ENCODE measurements at regions not wholly inside any gene's neighbourhood (a gene's known extent, or its start where the extent isn't known, plus 50 kb on each side); places are given as distances from the start of the nearest gene placed in this dataset.
A peak's percentile ranks its signal among the peaks of the same experiment; 100 is the strongest.

DNA sequence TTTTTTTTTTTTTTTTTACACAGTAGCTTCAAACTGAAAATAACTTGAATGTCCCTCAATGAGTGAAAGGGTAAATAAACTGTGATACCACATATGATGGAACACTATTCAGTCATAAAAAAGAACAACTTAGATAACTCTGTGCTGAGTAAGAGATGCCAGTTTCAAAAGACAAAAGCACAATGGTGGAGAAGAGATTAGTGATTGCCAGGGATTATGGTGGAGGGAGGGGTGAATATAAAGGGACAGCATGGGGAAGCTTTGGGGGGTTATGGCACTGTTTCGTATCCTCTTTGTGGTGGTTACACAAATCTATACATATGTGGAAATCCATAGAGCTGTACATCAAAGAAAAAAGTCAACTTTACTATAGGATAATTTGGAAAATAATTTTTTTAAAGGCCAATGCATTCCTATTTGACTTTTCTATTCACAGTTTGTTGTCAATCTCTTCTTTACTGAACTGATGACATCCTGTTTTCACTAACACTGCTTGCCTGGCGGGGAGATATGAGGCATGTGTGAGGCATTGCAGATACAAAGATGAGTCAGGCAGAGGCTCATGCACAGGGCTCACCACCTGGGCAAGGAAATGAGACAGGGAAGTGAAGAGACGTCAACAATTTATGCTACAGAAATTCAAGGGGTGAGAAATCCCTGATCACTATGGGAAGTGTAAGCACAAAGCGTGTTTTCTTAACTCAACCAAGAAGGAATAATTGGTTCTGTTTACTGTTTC is 302.7 kb downstream of the DUSP10 start:
- no peak for DNase-seq

DNA sequence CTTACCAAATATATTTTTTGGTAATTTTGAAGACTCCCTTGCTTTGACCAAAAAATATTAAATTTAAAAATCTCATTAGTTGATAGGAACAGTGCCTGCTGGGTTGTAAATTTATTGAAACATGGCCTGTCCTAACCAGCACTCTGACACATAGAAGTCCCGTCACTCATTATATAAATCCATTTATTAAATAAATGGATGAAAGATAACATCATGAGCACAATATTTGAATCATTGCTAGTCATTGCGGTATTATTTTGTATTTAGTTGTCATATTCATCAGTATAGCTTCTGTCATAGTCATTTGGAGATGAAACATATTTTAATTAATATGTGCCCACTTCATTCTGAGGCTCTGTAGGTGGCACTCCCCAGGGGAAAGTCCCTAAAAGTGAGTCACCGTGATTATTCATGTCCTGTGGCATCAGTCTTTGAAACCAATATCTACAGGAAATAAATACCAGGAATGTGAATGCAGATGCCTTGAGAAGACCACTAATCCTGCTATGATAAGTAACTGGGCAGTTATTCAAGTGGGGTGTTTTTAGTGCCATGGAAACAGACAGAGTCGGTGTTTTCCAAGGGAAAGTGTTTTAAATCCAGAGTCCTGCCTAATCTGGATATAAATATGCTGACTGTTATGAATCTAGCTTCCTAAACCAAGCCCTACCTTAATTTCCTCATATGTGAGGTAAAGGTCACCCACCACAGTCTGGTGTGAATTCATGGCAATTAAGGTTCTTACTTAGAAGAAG is 302.0 kb downstream of the DUSP10 start:
- DNase-seq = no peak

DNA sequence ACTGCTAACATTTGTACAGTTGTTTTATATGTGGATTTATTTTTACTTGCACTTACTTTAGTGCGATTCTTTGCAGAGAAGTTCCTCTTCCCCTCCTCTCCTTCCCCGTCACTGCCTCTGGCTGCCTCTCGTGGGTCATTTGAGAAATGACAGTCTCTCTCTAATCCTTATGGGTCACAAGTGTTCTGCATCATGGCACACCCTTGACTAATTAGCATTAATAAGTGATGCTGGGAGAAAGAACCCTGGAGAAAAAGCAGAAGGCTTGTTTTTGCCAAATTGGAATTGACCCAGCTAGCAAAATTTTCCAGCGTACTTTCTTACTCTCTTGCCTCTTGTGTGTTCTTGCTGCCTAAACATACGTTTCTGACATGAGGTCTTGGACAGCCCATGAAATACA is 301.2 kb downstream of the DUSP10 start:
- no peak for DNase-seq

DNA sequence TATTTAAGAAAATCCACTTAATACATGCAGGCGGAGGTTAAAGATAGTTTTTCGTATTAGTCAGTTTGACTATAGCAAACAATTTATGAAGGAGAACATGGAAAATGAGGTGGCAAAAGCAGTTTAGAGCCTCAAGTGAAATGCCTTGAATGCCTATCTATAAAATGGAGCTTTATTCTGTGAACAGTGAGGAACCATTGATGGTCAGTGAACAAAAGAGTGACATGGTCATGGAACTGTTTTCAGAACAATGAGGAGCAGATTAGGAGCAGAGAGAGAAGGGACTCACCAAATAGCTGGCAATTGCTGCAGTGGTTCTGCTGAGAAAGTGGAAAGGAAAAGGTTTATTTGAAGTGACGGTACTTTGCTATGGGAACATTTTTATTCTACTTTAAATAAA is 299.8 kb downstream of the DUSP10 start:
- DNase-seq = no peak

DNA sequence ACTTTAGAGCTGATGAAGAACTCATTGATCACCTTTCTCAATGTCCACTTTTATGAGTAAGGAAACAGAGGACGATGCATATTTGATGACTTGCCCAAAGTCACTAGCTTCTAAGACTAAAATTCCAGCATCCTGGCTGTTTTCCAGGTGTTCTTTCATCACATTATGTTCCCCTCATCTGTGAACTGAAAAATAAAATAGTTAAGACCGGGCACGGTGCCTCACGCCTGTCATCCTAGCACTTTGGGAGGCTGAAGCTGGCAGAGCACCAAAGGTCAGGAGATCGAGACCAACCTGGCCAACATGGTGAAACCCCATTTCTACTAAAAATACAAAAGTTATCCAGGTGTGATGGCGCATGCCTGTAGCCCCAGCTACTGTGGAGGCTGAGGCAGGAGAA is 297.5 kb downstream of the DUSP10 start:
- DNase-seq = no peak

DNA sequence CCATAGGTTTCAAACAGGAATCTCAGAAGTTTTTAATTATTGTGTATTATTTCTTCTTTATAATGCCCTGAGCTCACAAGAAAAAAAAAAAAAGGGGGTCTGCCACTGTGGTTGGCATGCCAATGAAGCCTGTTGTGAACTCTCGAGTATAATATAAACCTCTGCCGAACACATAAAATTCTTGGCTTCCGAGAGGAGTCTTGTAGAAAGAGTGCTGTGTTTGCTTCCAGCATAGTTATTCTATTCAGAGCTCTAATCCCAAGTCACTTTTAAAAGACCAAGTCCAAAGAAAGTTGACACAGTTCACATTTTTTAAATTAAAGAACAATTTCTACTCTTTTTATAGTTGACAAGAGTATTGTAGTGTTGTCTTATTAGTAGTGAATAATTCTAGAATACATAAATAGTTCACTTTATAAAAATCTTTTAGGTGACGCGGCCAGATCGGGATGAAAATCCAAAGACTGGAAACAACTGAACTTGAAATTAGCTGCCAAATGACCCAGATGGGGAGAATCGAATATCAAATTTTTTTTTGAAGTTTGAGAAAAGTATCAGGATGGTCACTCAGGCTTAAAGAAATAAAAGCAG is 293.2 kb downstream of the DUSP10 start:
- DNase-seq = no peak

DNA sequence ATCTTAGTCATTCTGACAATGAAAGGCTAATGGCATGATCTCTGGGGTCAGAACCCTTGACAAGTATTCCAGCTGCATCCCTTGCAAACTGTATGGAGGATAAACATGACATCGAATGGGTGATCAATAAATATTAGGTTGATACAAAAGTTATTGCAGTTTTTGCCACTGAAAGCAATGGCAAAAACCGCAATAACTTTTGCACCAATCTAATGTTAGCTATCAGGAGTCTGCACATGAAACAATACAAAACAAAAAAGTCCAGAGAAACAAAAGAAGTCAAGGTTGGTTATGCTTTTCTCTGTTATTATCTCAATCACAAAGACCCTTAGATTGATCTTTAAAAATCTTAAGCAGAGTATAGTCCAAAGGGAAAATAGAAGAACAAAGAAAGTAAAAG is 292.7 kb downstream of the DUSP10 start:
- no peak for DNase-seq

DNA sequence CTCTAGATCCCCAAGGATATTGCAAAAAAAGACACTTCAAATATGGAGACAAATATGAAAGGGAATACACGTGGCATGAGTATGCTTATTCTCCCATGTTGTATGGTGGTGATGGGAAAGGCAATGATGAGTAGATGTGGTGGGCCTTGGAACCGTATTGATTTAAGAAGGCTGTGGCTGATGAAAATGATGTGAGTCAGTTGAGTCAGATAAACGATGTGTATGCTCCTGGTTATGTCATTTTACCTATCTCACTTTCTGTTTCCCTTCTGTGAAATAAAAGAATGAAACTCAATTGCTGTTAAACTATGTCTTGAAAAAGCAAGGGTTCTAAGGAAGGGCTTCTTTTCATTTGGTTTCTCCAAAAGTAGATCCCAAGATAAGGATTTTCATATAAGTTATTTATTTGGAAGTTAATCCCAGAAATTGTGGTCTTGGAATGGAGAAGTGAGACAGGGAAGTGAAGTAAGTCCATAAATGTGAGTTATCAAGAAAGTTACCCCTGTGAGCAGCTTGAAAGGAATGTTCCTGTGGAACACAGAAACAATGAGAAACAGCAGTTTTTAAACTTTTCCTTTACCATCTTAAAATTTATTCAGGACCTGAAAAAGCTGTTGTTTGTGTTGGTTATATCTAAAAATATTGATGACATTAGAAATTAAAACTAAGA is 292.0 kb downstream of the DUSP10 start:
- no peak for DNase-seq

DNA sequence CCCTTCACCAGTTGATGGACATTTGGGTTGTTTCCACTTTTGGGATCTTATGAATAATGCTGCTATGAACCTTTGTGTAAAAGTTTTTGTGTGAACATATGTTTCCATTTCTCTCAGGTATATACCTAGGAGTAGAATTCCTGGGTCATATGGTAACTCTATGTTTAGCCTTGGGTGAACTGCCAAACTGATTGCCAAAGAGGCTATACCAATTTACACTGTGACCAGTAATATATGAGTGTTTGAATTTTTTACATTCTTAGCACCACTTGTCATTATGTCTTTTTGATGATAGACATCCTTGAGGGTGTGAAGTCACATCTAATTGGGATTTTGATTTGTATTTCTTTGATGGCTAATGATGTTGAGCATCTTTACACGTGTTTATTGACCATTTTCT is 290.1 kb downstream of the DUSP10 start:
- no peak for DNase-seq

DNA sequence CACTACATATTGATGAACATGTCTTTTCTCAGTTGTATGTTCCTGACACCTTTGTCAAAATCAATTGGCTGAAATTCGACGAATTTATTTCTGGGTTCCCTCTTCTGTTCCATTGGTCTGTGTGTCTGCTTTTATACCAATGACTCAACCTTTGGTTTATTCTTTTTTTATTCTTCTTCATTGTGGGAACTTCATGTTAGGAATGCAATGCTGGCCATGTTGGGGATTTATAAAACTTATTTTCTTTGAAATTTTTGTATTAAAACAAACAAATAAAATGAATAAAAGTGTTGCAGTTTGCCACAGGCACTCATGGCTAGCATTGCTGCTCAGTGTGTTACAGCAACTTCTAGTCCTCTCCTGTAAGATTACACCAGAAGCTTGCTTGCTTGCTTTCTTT is 287.8 kb downstream of the DUSP10 start:
- no peak for DNase-seq

DNA sequence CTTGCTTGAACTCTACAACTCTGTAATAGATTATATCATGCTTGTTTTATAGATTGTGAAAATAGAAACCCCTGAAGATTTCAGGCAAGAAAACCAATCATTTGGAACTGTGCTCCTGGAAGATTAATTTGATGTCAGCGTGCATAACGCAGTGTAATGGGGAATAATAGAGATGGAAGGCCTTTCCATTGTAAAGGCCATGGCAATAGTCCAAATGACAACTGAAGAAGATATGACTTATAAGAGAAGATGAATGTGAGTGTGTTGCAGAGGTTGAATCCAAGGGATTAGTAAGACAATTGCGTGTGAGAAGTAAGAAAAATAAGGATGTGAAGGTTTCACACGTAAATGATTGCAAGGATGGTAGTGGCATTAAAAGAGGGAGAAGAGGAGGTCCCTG is 285.0 kb downstream of the DUSP10 start:
- DNase-seq = no peak

DNA sequence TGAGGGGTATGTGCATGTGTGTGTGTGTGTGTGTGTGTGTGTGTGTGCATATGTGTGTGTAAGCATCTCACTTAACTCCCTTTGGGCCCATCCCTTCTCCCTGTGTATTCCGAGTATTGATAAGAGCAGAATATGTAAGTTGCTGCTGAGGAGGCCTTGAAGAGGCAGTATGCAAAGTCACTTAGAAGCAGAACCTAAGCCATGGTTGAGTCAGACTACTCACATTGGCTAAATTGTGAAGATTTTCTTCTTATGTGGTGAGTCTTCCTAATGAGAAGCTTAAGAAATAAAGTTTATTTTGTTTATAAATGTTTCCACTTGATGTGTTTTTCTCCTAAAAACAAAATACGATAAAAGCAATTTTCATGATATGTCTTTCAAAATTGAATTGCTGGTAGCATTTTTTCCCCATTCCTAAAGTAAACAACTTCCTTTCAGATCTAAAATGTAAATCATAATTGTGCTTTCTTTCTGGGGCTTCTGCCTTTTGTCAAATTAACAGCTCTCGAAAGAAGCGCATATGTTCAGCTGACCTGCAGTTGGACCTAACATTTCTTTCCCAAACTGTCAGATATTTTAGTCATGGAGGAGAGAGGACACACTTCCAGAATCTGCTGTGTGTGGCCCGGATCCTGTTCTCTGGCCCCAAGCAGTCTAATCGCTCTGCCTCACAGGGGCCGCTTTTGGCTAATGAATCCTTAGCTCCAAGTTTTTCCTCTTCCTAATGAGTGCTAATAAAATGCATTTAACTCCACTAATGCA is 284.0 kb downstream of the DUSP10 start:
- DNase-seq = no peak

DNA sequence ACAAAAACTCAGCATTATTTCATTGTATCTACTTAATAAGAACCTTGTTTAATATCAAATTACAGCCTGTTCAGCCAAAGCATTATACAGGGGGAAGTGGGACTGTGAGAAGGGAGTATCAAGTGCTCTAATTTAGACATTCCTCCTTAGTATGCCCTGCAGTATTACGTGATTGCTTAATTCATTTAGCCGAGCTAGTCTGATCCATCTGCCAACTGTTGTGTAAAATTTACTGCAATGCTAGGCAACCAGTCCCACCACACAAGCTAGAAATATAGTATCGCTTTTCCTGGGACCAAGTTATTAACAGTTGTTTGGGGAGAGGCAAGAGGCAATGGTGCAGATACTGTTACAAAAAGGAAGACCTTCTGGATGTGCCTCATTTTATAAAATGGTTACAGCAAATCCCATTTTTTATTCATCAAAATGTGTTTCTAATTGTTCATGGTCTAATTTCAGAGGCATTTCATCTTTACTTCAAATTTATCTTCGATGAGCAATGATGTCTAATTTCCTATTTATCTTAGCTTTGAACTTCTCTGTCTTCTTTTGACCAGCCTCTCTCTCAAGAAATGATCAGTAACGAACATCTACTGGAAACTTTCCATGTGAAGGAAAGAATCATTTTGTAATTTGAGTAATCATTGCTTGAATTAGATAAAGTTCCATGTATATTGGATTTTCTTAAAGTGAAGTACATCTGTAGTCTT is 283.3 kb downstream of the DUSP10 start:
- no peak for DNase-seq

DNA sequence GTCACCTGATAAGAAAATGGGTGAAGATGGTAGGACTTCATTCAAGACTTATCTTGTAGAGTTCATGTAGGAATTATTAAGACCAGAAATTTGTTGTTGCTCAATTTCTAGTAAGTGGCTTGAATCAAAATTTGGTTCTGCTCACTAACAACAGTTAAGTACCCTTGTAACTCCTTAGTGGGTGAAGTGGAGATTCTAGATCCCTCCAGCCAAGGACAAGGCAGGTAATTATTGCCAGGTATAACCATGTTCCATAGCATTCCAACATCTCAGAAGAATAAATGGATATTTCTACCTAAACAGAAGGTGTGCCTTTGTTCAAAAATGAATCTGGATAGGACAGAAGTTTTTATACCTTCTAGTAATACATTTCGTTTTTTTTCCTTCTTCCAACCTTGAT is 282.3 kb downstream of the DUSP10 start:
- DNase-seq = no peak

DNA sequence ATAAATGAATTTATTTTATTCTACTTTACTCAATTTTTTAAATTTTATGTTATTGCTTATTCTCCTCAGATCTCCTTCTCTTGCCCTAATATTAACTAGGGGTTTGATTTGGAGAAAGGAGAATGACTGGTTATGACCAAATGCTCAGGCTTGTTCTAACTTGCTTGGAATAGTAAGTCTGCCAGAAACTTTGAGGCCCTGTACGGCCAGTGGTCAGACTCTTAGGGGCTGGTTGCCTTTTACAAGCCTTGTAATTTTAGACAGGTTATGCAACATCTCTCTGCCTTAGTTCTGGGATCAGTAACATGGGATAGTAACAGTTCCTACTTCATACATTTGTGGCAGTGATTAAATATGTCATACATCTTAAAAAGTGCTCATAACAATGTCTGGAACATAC is 279.5 kb downstream of the DUSP10 start:
- no peak for DNase-seq

DNA sequence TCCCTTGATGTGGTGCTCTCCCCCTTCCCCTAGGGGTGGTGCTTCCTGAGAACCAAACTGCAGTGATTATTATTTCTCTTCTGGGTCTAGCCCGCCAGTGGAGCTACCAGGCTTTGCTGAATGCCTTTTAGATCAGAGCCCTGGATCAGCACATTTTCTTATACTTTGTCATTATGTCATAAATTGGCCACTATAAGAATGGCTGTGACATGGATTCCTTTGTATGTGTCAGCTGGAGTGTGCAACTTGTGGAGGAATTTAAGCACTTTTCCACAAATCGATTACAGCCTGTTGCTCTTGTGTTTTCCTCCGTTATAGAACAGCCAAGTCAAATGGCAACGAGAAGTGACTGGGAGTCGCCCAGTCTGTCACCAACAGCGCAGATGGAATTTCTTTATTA is 273.3 kb downstream of the DUSP10 start:
- no peak for DNase-seq

DNA sequence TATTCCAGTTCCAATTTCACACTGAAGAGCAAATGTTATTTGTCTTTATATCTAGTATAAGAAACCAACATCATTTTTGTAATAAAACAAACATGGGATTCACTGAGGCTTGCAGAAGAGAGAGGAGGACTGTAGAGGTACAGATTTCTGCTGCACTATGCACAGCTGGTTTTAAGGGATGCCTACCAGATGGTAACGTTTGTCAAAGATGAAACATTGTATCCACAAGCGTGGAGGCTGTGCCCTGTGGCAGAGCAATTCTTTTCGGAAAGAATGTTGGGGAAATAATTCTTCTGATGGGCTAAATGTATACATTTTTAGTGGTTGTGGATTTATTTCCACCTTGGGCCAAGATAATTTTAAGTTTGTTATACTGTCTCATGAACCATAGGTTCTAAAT is 272.4 kb downstream of the DUSP10 start:
- DNase-seq = no peak

DNA sequence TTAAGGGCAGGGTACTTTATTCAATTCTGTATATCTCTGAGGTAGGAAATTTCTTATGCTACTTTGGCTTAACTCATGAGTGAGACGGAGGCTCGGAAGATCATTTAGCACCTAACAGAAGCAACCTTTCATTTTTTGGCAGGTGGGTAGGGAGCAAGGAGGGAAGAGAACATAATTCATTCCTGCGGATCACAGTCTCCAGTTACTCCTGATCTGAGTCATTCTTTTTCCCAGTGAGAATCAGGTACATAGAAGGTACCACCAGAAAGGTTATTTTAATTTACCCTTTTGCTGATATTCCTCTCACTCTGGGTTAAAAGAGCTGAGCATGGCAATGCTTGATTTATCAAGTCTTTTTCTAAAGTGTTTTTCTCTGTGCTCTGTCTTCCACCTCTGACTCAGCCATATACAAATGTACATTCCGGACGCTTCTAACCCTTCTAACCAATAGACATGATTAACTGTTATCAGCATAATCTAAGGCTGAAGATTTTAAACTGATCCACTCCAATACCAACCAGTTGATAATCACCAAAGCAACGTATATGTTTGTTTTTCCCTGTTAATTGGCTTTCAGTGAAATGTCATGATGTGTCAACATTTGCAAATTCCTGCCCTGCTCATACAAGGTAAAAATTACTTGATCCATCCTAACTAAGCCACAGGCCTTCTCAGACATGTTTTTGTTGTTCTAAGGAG is 271.7 kb downstream of the DUSP10 start:
- no peak for DNase-seq

DNA sequence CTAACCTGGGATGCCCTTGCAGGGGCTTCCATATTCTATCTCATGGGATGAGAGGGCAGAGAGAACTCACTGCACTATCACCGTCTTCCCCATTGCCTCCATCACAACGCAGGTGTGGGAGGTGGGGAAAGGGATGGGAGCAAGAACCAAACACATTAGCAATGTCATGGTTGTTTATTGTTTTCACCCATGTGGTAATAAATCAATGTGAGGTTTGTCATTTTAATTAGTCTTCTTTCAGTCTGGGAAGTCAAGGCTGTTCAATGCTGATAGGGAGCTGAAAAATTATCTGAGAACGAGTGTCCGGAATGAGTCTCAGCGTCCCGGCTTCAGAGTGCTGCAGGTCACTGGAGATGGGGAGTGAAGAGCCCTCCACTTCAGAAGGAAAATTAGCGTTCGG is 268.5 kb downstream of the DUSP10 start:
- no peak for DNase-seq

DNA sequence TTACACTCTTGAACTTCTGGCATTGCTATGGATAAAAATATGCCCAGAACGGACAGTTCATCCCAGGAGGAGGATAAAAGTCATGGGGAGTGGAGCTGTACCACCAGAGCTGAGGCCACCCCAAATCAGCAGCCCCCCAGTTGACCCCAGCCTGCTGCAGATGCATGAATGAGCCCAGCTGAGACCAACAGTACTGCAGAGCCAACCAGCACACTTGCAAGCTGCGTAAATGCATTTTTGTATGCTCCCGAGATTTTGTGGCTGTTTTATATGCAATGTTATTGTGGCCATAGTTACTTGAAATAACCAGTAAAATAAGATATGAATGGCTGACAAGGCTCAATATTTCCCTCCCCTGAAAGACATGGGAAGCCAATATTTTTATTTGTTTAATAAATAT is 264.6 kb downstream of the DUSP10 start:
- no peak for DNase-seq

DNA sequence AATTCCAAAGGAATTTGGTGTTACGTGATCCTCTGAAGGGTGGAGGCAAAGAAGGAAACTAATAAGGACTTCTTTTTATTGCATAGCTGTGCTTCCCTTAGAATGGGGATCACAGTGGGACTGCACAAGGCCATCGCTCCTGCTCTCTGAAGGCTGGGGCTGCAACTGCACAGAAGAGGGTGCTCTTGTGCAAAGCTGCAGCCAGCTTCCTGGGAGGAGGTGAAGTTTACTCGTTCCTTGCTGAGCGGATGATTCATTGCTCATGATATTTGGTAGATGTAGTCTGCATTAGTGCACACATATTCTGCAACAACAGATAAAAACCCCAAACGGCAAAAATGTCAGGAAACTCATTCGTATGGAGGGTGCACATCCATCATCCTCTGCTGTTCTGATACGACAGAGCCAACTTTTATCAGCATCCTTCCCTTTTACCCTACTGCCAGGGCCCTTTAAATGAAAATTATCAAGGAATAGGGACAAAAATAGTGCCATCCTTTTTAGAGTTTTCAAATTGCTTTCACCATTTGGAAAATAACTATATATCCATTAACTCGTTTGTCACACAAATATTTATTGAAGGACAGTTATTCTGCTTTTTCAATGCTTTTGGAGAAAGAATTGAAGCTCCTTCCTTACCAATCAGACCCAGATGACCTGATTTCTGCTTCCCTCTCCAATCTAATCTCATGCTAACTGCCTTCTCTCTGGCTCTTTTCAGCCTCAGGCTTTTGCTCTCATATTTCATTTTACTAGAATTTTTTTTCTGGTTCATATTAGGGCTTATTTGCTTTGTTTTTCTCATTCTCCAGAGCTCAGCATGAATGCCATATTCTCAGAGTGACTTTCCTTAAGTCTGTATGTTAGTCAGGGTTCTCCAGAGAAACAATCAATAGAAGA is 263.6 kb downstream of the DUSP10 start:
- peak; percentile 57 for DNase-seq
